Nephron (organoid): ENCODE measurements at regions not wholly inside any gene's neighbourhood (a gene's known extent, or its start where the extent isn't known, plus 50 kb on each side); places are given as distances from the start of the nearest gene placed in this dataset.
A peak's percentile ranks its signal among the peaks of the same experiment; 100 is the strongest.

Source experiments
- H3K27ac Mint-ChIP-seq, 3 experiments: 2 replicates each; pipeline ENCODE4 v1.8.0; 2020; ENCODE audit warnings: mixed read lengths in 3 of 3, mild to moderate bottlenecking in 2 of 3, moderate library complexity in 1 of 3
- H3K27me3 Mint-ChIP-seq: 2 replicates; pipeline ENCODE4 v1.8.0; 2021; ENCODE audit warnings: low read depth, mild to moderate bottlenecking, moderate library complexity, mixed read lengths
- H3K36me3 Mint-ChIP-seq: 2 replicates; pipeline ENCODE4 v1.8.0; 2020; ENCODE audit warnings: low read depth, mixed read lengths
- H3K4me1 Mint-ChIP-seq: 2 replicates; pipeline ENCODE4 v1.8.0; 2020; ENCODE audit warnings: mixed read lengths
- H3K4me3 Mint-ChIP-seq, 3 experiments: 2 replicates each; pipeline ENCODE4 v1.8.0; 2020; ENCODE audit warnings: mild to moderate bottlenecking in 3 of 3, mixed read lengths in 3 of 3, moderate library complexity in 2 of 3
- H3K9me3 Mint-ChIP-seq: 2 replicates; pipeline ENCODE4 v1.8.0; 2020; ENCODE audit warnings: mixed read lengths
- CTCF ChIP-seq, 3 experiments: fragments of 200-600 bp; sonication (generic); IDR thresholded peaks; one replicate each; pipeline ENCODE4 v1.5.0; 2021; ENCODE audit warnings: antibody characterized with exemption in 3 of 3; ENCODE audit not compliant: unreplicated experiment in 3 of 3

GRCh38 chr20:22795433-22795832 is 211.1 kb upstream of the FOXA2 start:
- peak overlapping the region in 1 of 3 experiments; percentile 13 for H3K4me3 Mint-ChIP-seq
- peaks cover 7% of the 10 kb centered on the region for H3K27me3 Mint-ChIP-seq
- peaks cover 46% of the 10 kb centered on the region for H3K4me1 Mint-ChIP-seq
- no peak for TF ChIP-seq CTCF (IDR thresholded peaks at IDR 0.05; ENCODE audit: unreplicated experiment in 3 of 3)
- no peaks in the 10 kb centered on the region for H3K9me3 Mint-ChIP-seq
- peak overlapping the region in 2 of 3 experiments; percentile 47 to 50 for H3K27ac Mint-ChIP-seq
- H3K36me3 Mint-ChIP-seq: no peaks in the 10 kb centered on the region

GRCh38 chr20:22795871-22796270 is 211.5 kb upstream of the FOXA2 start:
- peaks cover 10% of the 10 kb centered on the region for H3K27me3 Mint-ChIP-seq
- H3K4me1 Mint-ChIP-seq: peaks cover 50% of the 10 kb centered on the region
- H3K27ac Mint-ChIP-seq: peak overlapping the region in 2 of 3 experiments; percentile 47 to 50
- H3K4me3 Mint-ChIP-seq: peak overlapping the region in 1 of 3 experiments; percentile 13
- TF ChIP-seq CTCF (IDR thresholded peaks at IDR 0.05; ENCODE audit: unreplicated experiment in 3 of 3): no peak
- no peaks in the 10 kb centered on the region for H3K9me3 Mint-ChIP-seq
- H3K36me3 Mint-ChIP-seq: no peaks in the 10 kb centered on the region

GRCh38 chr20:22796469-22797077 is 212.2 kb upstream of the FOXA2 start:
- TF ChIP-seq CTCF (IDR thresholded peaks at IDR 0.05; ENCODE audit: unreplicated experiment in 3 of 3): no peak

GRCh38 chr20:22797103-22797502 is 212.7 kb upstream of the FOXA2 start:
- H3K4me3 Mint-ChIP-seq: no peak overlapping the region

More at GRCh38 chr20:22796469-22797077, 212.2 kb upstream of the FOXA2 start:
- Mint-ChIP-seq H3K9me3 (no peaks in the 10 kb centered on the region), H3K36me3 (no peaks in the 10 kb centered on the region), H3K4me1 (peaks cover 53% of the 10 kb centered on the region), H3K4me3 (peak overlapping the region in 1 of 3 experiments; percentile 10), H3K27ac (peak overlapping the region in 2 of 3 experiments; percentile 47 to 50), H3K27me3 (peaks cover 10% of the 10 kb centered on the region)

GRCh38 chr20:22799687-22800086 is 215.3 kb upstream of the FOXA2 start:
- H3K36me3 Mint-ChIP-seq: no peaks in the 10 kb centered on the region

More at GRCh38 chr20:22797103-22797502, 212.7 kb upstream of the FOXA2 start:
- no peaks in the 10 kb centered on the region for H3K9me3 Mint-ChIP-seq
- peak overlapping the region in 1 of 3 experiments; percentile 47 for H3K27ac Mint-ChIP-seq
- H3K27me3 Mint-ChIP-seq: peaks cover 7% of the 10 kb centered on the region
- peaks cover 58% of the 10 kb centered on the region for H3K4me1 Mint-ChIP-seq
- no peaks in the 10 kb centered on the region for H3K36me3 Mint-ChIP-seq
- TF ChIP-seq CTCF (IDR thresholded peaks at IDR 0.05; ENCODE audit: unreplicated experiment in 3 of 3): no peak

More at GRCh38 chr20:22799687-22800086, 215.3 kb upstream of the FOXA2 start:
- H3K4me1 Mint-ChIP-seq: peaks cover 57% of the 10 kb centered on the region
- no peak overlapping the region for H3K4me3 Mint-ChIP-seq
- peaks cover 4% of the 10 kb centered on the region for H3K27me3 Mint-ChIP-seq
- no peaks in the 10 kb centered on the region for H3K9me3 Mint-ChIP-seq
- no peak for TF ChIP-seq CTCF (IDR thresholded peaks at IDR 0.05; ENCODE audit: unreplicated experiment in 3 of 3)
- H3K27ac Mint-ChIP-seq: no peak overlapping the region
